GM12872 (cell line): ENCODE measurements at regions not wholly inside any gene's neighbourhood (a gene's known extent, or its start where the extent isn't known, plus 50 kb on each side); places are given as distances from the start of the nearest gene placed in this dataset.

Experiments used
- CTCF ChIP-seq: IDR thresholded peaks from 3 replicates; pipeline ENCODE4 v1.5.1; 2011; ENCODE audit warnings: low read depth, mild to moderate bottlenecking, low read length, moderate library complexity; ENCODE audit not compliant: insufficient read depth

- TF ChIP-seq CTCF = no peak
These were observed 163.8 kb upstream of the SLC16A7 start for GRCh38 chr12:59432057-59432456.

GRCh38 chr12:59431266-59431665 lies 164.6 kb upstream of the SLC16A7 start:
- no peak for TF ChIP-seq CTCF

GRCh38 chr12:59429766-59430165 lies 166.1 kb upstream of the SLC16A7 start:
- no peak for TF ChIP-seq CTCF

- no peak for TF ChIP-seq CTCF
These were observed 170.0 kb upstream of the SLC16A7 start for GRCh38 chr12:59425798-59426197.

GRCh38 chr12:59414051-59414450 lies 181.8 kb upstream of the SLC16A7 start:
- TF ChIP-seq CTCF = no peak

- no peak for TF ChIP-seq CTCF
These were observed 187.4 kb upstream of the SLC16A7 start for GRCh38 chr12:59408431-59408830.

- TF ChIP-seq CTCF = no peak
These were observed 188.0 kb upstream of the SLC16A7 start for GRCh38 chr12:59407799-59408198.

GRCh38 chr12:59405992-59406391 lies 189.8 kb upstream of the SLC16A7 start:
- no peak for TF ChIP-seq CTCF
